WI38 (cell line): ENCODE measurements at regions not wholly inside any gene's neighbourhood (a gene's known extent, or its start where the extent isn't known, plus 50 kb on each side); places are given as distances from the start of the nearest gene placed in this dataset.

Source experiments
- H3K4me3 ChIP-seq: 2 replicates; pipeline ENCODE4 v1.5.1; 2011; ENCODE audit warnings: low read depth, mild to moderate bottlenecking, control low read depth, low read length
- TF ChIP-seq, protein P1 (sequence below): IDR thresholded peaks from 2 replicates; pipeline ENCODE4 v1.5.1; 2012; ENCODE audit warnings: low read depth, mild to moderate bottlenecking, control low read depth, low read length

DNA sequence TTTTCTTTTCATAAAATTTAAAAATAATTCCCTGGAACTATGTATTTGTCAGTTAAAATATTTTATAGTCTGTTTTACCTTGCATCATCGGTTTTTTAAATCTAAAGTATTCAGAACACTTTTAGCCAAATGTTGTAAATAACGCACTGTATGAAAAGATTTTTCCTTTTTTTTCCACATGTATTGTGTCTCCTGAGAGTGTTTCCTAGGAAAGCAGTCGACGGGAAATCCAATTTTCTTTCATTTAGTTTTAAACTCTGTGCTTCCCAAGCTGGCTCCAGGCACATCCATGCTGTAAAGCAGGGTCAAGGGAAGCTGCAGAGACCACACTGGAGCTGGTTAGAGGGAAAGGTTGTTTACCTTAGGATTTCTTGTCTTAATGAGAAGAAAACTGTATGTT lies 1724.3 kb upstream of the TENM3 start:
- TF ChIP-seq, protein P1, sequence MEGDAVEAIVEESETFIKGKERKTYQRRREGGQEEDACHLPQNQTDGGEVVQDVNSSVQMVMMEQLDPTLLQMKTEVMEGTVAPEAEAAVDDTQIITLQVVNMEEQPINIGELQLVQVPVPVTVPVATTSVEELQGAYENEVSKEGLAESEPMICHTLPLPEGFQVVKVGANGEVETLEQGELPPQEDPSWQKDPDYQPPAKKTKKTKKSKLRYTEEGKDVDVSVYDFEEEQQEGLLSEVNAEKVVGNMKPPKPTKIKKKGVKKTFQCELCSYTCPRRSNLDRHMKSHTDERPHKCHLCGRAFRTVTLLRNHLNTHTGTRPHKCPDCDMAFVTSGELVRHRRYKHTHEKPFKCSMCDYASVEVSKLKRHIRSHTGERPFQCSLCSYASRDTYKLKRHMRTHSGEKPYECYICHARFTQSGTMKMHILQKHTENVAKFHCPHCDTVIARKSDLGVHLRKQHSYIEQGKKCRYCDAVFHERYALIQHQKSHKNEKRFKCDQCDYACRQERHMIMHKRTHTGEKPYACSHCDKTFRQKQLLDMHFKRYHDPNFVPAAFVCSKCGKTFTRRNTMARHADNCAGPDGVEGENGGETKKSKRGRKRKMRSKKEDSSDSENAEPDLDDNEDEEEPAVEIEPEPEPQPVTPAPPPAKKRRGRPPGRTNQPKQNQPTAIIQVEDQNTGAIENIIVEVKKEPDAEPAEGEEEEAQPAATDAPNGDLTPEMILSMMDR = no peak
- no peak overlapping the region for H3K4me3 ChIP-seq

DNA sequence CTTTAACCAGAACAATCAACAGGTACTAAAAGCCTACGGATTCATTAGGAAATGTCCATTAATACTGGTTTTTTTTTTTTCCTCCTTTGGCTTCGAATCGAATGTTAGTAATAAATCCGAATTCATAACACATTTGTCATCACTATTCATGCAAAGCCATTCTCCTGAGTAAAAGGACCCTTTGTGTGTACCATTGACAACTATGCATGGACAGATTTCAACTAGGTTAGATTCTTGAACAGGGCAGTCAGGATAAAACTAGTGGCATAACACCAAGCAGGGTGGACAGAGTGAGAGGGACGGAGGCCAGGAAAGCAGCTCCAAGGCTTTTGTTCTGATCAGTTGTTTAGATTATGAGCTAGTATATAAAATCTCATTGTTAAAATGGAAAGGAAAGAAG lies 1722.0 kb upstream of the TENM3 start:
- TF ChIP-seq, protein P1 = no peak
- H3K4me3 ChIP-seq = no peak overlapping the region

DNA sequence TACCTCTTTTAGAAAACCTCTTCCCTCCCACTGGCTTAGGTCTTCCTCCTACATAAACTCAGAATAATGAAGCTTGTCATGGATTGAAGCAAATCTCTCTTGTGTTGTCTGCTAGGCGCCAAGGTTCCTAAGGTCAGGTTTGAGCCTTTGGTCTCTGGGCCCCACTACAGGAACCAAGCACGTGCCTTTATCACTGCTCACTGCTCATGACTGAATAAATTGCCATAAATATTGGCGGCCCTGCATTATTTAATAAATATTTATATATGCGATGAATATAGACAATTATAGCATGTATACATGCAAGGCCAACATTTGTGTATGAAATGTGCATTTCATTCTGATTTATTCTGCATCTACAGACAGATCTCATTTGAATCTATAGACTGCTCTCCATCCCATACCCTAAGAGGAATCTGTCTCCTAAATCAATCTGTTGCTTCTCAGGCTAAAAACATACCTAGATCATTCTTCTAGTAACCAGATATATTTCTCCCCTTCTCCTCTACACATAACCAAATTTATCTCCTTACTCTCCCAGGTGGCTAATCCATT lies 1717.6 kb upstream of the TENM3 start:
- H3K4me3 ChIP-seq = no peak overlapping the region
- TF ChIP-seq, protein P1 = no peak

DNA sequence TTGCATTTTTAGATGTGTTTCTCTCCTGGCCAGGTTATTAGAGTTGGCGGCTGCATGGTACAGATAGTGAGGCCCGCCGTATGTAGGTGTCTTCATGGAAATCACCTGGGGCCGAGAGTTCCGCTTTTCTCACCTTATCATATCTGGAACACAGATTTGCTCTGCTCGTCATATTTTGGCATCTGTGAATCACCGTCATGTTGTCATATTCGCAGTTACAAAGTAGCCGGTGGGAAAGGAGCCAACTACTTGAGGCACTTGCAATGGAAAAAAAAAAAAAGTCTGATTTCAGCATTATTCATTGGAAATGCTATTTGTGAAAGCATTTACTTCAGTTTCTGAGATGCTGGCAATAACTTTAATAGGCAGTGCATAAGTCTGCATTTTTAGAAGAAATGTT lies 1715.2 kb upstream of the TENM3 start:
- H3K4me3 ChIP-seq = no peak overlapping the region
- TF ChIP-seq, protein P1 = no peak

DNA sequence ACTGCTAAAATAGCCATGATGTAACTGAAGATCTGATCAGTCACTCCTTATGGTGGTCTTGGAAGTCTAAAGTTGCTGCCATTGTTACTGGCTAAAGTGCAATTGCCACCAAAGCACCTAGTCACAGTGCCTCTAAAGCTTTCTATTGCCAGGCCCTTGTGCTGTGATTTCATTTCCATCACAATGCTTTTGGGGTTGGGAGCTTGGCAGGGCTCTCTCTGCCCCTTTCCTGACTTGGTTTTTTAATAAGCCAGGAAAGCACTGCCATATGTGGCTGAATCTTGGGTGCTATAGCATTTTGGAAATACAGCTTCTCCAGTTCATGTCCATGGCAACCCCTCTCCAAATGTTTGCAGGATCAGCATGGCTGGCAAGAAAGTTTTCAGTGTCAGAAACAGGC lies 1712.4 kb upstream of the TENM3 start:
- TF ChIP-seq, protein P1 = no peak
- no peak overlapping the region for H3K4me3 ChIP-seq

DNA sequence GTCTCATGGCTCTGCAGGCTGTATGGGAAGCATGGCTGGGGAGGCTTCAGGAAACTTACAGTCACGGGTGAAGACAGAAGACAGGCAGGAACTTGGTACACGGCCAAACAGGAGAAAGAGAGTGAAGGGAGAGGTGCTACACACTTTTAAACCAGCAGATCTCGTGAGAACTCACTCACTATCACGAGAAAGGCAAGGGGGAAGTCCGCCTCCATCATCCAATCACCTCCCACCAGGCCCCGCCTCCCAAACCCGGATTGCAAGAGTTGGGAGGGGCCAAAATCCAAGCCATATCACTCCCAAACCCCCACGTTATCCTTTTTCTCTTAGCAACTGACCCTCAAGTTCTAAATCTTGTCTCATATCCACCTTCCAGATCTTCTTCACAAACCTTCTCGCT lies 1710.5 kb upstream of the TENM3 start:
- TF ChIP-seq, protein P1 = no peak
- no peak overlapping the region for H3K4me3 ChIP-seq

DNA sequence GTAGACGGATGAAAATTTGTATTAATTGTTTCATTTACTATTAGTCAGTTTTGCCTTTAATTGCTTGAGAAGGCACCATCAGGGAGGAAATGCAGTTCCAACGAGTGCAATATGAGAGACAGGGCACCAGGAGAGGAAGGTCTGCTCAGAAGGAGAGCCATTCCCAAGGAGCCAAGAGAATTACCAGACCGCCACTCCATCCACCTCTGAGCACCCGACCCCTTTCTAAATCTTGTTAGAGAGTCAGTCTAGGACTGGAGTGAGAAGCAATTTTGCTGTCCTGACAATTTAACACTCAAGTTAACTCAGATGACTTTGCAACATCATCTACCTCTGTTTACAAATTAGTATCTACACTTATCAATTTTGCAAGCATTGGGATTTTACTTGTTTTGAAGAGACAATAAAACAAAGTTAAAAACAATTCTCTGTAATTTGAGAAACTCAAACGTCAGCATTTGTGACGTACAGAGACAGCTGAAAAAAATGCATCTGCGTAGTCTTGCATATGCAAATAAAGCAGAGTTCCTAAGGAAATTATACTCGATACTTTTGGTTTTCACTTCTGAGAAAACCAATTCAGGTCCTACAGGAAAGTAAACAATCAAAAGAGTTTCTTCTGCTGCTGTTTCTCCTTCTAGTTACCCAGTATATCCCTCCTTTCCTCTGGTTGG lies 1704.7 kb upstream of the TENM3 start:
- no peak overlapping the region for H3K4me3 ChIP-seq
- TF ChIP-seq, protein P1 = no peak
